NCI-H1694 (cell line): ENCODE measurements at regions not wholly inside any gene's neighbourhood (a gene's known extent, or its start where the extent isn't known, plus 50 kb on each side); places are given as distances from the start of the nearest gene placed in this dataset.
"Not testable (repeated sequence)": the region's sequence is repeated elsewhere in the genome, so short reads cannot be mapped to it uniquely, and the experiment has no call there.

ENCODE experiments used
- DNase-seq: peaks from one replicate; lab custom pipeline; 2025; lab: John Stamatoyannopoulos, UW

DNA sequence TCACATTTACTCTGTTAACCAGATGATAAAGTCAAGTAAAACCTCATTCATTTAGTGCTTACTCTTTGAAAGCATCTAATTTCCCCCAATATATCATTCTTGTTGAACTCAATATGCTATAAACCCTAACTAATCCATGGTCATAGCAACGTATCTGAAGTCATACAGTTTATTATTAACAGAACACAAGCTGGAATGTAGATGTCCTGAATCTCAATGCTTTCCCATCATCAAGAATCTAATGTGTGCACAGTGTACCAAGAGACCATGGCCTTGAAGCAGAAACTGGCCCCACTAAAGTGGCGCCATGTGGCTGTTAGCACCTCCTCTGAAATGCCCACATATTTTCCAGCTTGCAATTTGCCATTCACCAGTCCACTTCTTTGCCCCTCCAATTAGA lies 245.8 kb downstream of the SOX9 start:
- no peak for DNase-seq

DNA sequence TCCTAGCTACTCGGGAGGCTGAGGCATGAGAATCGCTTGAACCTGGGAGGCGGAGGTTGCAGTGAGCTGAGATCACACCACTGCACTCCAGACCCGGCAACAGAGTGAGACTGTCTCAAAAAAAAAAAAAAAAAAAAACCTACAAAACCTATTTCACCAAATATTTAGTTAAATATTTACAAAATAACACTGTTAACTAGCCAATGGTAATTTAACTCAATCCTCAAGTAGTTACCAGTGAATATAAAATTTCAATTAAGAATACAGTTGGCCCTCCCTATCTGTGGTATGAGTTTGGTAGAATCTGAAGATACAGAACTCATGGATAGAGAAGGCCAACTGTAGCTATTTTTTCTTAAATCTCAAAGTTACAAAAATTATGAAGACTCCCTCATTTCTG lies 247.4 kb downstream of the SOX9 start:
- DNase-seq = no peak

DNA sequence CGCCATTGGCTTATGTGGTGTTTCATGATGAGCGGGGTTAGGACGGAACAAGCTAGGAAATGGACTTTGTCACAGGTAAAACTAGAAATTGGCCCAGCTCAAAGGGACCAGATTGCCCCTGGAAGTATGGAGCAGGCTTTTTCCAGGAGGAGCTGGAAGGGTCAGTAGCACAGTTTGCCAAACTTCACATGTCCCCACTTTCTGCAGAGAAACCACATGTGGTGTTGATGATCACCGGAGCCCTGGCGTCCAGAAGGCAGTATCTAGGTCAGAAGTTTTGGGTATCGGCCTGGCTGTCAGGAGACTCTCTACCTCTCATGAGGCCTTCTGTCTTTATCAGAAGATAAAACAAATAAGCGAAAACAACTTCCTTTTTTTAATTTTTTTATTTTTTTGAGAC lies 248.5 kb downstream of the SOX9 start:
- no peak for DNase-seq

DNA sequence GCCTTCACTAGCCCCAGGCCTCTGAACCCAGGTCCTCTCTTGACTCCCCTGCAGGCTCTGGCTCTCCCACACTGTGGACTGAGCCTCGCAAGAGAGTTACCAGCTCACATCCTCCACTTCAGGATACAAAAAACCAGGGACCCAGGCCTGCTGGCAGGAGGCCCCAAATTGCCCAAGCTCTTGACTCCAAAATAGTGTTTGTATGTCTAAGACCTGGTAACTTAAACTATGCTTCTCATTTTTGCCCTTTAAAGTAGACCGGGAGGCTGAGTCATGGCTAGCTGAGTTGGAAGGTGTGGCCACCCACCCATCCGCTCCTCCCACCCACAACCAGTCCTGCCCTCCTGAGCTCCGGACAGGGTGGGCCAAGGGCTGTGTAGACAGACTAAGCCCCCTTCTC lies 250.0 kb downstream of the SOX9 start:
- no peak for DNase-seq

DNA sequence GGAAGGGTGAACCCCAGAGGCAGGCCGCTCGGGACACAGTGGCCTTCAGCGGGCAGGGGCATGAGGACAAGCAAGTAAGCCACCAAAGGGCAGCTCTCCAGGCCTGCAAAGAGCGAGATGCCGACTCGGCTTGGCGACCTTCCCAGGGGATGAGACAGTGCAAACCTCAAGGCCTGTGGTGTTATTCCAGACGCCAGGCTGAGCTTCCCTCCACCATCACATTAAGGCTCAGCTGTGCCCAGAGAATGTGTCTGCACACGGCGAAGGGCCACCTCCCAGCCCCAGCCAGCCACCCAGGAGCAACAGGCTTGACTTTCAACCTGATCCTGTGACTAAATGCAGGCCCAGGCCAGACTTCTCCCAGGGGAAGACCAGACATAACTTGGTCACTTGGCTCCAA lies 251.4 kb downstream of the SOX9 start:
- DNase-seq = no peak

DNA sequence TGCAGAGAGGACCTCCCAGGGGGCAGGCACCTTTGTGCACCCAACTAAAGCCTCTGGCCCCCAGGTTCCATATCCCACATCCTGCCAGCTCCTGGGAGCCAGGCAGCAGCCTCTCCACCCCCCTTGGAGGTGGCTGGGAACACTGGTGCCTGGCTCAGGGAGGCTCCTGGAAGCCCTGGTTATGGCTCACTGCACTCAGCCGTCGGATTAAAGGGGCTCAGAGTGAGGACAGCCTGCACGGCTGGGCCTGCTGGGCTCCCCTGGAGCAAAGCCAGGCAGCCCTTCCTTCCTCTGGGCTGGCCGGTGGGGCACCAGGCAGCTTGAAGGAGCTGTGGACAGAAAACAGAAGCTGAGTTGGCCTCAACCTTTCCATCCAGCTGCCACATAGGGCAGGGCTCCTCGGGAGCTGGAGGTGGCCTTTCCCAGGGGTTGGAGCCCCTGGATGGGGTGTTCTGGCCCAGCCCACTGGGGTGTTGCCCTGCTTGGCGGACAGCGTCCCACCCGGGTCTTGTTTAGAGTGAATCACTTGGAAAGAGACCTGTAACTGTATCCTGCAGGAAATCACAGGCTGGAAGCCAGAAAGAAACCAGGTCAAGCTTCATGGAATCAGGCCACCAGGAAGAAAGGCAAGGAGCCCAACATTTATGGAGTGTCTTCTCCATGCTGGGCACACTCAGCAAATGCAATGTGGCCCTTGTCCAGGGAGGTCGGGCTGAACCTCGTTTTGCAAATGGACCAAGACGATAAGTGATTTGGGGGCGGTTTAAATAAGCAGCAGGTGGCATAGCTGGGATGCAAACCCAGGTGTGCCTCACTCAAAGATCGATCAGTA lies 253.3 kb downstream of the SOX9 start:
- no peak for DNase-seq

DNA sequence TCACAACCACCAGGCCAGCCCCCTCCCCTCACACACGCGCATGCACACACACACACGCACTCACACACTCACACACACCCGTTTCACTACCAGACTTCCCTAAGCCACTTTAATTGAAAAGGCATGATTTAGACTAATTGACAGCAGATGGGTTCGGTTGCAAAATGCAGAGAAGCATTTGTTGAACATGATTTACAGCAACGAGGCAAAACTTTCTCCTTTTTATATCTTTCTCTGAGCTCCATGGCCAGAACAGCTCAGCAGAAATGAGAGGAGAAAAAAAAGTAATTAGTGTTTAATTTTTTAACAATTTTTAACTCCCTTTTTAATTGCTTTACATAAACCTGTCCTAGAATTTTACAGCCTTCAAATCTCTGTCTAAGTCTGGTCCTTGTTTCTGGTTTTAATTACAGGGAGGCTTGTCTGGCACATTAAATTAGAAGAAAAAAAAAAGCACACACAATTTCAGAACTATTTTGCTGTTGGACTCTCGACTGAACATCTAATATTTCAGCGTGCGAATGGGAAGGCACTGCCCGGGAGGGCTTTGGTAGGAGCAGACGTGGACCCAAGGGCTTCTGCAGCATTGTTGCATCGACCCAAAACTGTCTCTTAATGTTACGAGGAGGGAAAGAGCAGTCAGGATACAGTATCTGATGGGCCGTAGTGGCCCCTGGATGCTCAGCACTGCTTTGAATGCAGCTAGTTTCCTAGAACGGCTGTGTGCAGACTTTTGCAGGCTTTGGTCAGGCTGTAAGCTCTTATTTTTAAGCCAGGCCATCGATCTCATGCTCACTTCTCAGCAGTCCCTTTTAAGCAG lies 255.9 kb downstream of the SOX9 start:
- peak; percentile 51 for DNase-seq

DNA sequence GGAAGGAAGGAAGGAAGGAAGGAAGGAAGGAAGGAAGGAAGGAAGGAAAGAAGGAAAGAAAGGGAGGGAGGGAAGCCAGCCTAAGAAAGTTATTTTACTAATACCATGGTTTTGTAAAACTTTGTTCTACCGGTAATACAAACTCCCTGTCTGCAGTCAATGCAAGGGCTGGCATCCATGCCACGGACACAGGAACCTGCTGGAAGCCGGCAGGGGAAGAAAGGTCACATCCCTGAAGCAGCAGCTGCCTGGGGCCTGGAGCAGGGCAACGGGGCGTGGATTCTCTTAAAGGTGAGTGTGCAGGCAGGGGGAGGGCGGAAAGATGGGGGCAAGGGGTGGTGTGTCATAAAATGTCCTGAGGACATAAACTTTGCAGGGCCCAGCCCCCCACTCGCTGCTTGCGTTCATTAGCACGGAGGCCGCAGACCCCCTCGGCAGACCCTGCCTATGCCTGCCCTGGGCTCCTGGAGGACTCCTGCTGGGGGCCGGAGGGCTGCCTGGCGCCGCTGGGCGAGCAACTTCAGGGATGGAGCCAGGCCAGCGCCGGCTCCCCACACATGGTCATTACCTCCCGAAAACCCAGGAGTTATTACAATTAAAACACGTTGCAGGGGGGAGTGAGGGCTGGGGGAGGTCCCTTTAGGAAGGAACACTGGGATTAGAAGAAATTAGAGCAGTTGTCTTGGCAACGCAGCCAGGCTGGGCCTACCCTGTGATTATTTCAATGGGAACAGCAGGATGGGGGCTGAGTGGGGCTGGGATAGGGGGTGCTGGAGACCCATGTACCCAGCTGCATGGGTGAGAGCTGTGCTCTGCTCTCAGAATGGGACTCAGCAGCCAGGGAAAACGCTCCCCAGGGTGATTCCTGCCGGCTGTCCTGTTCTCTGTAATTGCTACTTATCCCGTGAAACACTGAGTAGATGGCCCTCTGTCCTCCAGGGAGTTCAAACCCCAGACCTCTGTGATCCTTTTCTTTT lies 257.9 kb downstream of the SOX9 start:
- DNase-seq = no peak

DNA sequence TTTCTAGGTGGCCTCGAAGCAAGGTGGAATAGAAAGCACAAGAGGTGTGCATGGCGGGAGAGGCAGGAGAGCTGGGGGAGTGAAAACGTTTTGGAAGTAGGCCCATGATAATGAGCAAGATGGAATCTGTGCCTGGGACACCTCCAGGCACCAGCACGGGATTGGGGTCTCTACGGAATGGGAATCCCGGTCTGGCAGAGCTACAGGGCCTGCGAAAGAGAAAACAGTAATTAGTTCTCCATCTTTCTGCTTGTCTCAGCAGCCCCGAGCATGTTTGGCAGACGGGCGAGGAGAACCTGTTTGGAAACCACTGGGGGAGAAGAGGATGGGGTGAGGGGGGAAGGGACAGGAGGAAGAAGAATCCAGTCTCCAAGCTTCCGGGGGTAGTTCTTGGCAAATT lies 258.7 kb downstream of the SOX9 start:
- no peak for DNase-seq

DNA sequence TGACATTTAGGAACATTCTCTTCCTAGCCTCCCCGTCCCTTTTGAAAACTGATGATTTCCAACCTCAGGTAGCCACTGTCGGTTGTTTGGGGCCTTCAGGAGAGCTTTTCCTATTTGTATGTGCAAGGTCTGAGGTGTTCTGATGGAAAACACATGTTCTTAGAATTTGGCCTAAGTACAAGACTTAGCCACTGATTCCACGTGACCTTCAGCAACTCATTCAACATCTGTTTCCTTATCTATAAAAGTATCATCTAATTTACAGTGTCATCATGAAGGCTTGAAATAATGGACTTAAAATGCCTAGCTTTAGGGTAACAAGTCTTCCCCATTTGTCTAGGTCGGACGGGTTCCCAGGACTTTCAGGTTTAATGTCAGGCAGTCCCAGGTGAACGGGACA lies 259.3 kb downstream of the SOX9 start:
- no peak for DNase-seq

DNA sequence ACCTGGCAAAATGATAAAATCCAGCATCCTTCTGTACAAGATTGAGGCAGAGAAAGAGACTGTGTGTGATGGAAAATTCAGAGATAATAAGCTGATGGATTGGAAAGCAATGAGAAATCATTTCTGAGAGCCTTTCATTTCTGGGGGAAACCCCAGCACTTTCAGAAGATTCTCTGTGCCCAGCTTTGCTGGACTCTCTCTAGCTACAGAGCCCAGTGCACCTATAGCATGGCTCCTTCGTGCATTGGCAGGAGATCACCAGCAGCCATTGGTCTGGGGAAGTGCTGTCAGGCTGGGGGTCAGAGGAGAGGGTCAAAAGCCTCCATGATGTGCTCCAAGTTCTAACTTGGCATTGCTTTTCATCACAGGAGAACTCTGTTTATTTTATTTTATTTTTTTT lies 259.9 kb downstream of the SOX9 start:
- no peak for DNase-seq

DNA sequence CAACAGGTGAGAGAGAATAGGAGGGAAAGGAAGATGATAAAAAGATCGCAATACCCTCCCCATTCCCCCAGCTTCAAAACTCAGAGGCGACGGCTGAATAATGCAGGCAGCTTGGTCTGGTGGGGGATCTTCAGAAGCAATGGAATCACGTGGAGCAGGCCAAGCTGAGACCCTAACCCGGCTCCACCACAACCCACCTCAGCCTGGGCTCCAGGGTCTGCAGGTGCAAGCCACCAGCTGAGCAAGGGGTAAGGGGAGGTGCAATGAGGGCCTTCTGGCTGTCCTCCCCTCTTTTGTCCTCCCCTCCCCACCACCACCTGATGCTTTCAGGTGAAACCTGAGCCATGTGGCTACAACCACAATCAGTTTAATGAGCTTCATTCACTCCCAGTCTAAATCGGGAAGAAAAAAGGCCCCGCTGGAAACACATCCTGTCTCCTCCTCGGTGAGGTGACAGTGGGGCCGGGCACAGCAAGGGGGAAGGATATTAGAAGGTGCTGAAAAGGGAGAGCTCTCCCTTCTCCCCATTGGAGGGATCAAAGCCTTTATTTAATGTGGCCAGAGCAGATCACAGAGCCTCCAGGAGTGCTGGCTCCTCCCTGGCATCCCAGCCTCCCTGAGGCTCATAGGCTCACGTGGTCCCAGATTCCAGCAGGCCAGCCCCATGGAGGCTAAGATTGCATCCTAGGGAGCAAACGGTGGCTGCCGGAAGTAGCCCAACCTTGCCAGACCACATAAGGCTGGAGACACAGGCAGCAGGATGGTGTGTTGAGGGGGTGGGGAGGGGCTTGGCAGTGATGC lies 261.0 kb downstream of the SOX9 start:
- DNase-seq = no peak

DNA sequence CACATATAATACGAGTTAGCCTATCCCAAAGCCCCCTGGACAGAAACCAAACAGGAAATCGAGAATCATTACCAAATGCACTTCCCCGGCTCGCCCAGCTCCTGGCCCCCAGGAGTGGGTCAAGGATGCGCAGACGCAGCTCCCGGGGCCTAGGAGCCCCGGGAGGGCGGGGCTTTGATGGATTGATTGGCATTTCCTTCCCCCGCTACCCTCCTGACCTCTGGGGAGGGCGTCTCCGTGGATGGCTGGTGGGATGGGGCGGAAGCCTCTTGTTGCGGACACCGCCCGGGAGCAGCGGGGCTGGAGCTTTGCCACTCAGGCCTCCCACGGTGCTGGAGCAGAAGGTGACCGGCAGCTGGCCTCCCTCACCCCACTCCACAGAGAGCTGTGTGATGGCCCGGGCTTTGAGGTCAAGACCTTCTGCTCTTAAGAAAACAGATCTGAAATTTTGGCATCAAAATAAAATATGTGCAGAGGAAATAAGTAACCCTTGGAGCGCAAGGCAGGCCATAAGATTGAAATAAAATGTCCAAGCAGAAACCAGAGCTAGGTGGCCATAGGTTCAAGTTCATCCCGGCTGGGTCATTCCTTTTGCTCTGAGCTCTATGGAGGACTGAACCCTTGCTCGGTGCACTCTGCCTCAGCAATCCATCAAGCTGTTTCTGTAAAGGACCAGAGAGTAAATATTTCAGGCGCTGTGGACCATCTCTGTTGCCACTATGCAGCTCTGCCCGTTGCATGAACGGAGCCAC lies 262.3 kb downstream of the SOX9 start:
- DNase-seq = no peak

DNA sequence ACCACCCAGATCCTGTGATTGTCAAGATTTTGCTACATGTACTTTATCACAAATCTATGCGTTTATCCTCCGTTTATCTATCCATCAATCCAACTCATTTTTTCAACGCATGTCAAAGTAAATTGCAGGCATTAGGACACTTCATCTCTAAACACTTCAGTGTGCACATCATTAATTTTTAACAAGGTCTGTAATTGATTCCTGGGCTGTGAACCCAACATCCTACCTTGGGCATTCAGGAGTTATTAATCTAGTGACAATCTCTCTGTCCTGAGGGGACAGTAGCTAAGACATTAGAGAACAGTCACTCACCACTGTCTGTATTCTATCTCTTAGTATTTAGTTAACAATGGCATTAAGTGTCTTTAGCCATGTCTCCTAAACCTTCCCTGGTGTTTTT lies 264.7 kb downstream of the SOX9 start:
- no peak for DNase-seq

DNA sequence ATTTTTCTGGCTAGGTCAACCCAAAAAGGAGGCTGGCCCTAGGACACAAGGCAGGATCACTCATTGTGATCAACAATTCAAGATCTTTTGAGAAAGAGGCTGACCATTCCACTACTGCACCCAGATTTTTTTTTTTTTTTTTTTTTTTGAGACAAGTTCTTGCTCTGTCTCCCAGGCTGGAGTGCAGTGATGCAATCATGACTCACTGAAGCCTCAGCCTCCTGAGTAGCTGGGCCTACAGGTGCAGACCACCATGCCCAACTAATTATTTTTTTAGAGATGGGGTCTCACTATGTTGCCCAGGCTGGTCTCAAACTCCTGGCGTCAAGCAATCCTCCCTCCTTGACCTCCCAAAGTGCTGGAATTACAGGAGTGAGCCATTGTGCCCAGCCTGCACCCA lies 265.4 kb downstream of the SOX9 start:
- not testable (repeated sequence) for DNase-seq

DNA sequence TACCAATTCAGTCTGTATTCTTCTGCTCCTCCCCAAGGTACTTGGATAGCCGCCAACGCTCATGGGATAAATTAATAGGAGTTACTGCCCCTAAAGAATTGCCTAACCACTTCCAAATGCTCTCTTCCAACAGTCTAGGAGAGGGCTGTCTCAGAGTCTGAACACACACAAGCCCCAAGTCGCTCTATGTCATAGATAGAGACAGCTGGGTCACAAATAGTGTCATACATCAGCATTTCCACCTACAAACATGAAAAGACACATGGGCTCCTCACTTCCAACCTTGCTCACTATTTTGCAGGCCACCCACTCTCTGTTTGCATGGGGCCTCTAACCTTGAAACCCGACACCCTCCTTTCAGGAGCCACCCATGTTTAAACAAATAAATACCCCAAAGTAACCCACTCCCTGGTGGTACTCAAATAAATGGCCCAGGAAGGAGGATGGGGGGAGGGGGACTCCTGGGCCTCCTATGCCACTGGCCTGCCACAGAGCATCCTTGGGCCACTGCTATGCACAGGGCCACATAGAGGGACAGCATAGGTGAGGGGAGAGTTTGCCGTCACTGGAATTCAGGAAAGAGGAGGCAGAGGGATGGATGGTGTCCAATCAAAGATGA lies 265.9 kb downstream of the SOX9 start:
- DNase-seq = no peak

DNA sequence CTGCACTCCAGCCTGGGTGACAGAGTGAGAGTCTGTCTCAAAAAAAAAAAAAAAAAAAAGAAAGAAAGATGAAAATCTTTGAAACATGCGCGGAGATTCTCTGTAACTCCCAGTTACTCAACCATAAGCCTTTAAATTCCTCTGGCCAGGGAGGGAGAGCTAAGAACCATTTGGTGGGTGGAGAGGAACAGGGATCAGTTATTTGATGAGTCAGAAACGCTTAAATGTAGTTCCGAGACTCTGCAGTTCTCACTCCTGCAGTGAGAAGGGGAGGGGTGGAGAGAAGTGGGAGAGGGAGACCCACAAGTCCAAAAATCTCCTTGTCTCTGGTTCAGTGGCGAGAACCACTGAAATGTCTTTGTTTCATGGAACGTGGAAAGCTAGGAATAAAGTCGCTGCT lies 266.7 kb downstream of the SOX9 start:
- DNase-seq = no peak

DNA sequence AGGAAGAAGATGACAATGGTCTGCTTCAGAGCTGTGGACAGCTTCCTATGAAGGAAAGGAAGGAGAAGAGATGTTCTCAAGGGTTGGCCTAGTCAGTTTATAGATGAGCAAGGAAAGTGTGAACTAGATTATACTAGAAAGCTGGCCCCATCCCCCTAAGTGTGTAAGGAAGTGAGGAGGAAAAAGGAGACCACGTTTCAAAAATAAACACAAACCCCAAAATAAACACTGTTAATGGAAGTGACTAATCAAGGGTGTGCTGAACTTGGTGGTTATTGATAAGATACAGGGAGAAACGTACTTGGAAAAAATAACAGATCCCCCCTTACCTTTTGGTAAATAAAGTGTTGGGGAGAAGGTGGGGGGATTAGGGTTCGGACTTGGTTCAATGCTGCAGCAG lies 267.1 kb downstream of the SOX9 start:
- no peak for DNase-seq

DNA sequence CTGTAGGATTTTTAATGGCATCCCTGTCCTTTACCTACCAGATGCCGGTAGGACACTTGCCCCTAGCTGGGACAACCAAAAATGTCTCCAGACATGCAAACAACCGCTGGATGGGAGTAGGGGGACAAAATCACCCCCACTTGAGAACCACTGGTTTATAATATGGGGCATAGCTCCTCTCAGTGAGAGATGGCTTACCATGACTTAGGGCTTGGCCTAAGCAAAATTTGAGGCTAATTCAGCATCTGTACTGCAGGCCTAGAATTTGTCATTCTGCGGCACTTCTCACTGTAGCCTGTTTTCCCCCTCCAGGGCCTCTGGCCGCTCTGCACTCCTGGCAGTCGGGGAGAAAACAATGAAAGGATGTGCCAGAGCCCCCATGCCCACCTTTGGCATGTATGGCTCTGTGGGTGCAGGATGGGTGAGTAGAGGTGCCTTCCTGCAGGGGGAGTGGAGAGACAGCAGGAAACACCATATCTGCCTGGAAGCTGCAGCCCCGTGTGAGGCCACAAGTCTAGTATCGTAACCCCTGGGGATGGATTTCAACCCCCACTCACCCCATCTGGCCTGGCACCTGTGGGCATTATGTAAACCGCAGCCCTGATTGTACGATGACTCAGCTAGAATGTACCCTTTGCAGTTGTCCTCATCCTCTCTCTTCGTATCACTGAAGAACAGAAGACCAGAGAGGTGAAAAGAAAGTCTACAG lies 268.1 kb downstream of the SOX9 start:
- no peak for DNase-seq
